GM06990 (cell line): ENCODE measurements at regions not wholly inside any gene's neighbourhood (a gene's known extent, or its start where the extent isn't known, plus 50 kb on each side); places are given as distances from the start of the nearest gene placed in this dataset.

Source experiments
- DNase-seq: peaks from one replicate; pipeline ENCODE4 v3.0.0-alpha.2; 2011; ENCODE audit not compliant: insufficient read length; ENCODE audit errors: extremely low read depth
- H3K27me3 ChIP-seq: replicated peaks from 2 replicates; pipeline ENCODE4 v1.6.0; 2011; ENCODE audit warnings: low read length; ENCODE audit not compliant: control insufficient read depth, insufficient read depth
- H3K36me3 ChIP-seq: 2 replicates; pipeline ENCODE4 v1.5.1; 2011; ENCODE audit warnings: low read length; ENCODE audit not compliant: control insufficient read depth, insufficient read depth
- H3K4me3 ChIP-seq: replicated peaks from 2 replicates; pipeline ENCODE4 v1.5.1; 2011; ENCODE audit warnings: low read depth, mild to moderate bottlenecking, control low read depth, low read length
- CTCF ChIP-seq: IDR thresholded peaks from 2 replicates; pipeline ENCODE4 v1.5.1; 2011; ENCODE audit warnings: low read length, control low read depth, mild to moderate bottlenecking, inconsistent platforms; ENCODE audit not compliant: insufficient read depth, poor library complexity, severe bottlenecking

GRCh38 chr12:24047326-24047725, 97.9 kb upstream of the SOX5 start:
- H3K4me3 ChIP-seq = no peak overlapping the region
- H3K27me3 ChIP-seq = no peaks in the 10 kb centered on the region
- no peaks in the 10 kb centered on the region for H3K36me3 ChIP-seq
- TF ChIP-seq CTCF = no peak
- DNase-seq = no peak

- TF ChIP-seq CTCF = no peak
Observed at GRCh38 chr12:24045816-24046257, 96.4 kb upstream of the SOX5 start.

GRCh38 chr12:24044941-24045703, 95.7 kb upstream of the SOX5 start:
- Histone ChIP-seq H3K4me3 (no peak overlapping the region), H3K36me3 (no peaks in the 10 kb centered on the region), H3K27me3 (no peaks in the 10 kb centered on the region)
- DNase-seq = no peak
- TF ChIP-seq CTCF = no peak

More at GRCh38 chr12:24045816-24046257, 96.4 kb upstream of the SOX5 start:
- Histone ChIP-seq H3K27me3 (no peaks in the 10 kb centered on the region), H3K4me3 (no peak overlapping the region), H3K36me3 (no peaks in the 10 kb centered on the region)
- DNase-seq = no peak

GRCh38 chr12:24042651-24043050, 93.2 kb upstream of the SOX5 start:
- no peak for TF ChIP-seq CTCF
- no peak for DNase-seq
- Histone ChIP-seq H3K36me3 (no peaks in the 10 kb centered on the region), H3K27me3 (no peaks in the 10 kb centered on the region), H3K4me3 (no peak overlapping the region)

GRCh38 chr12:24039113-24039525, 89.6 kb upstream of the SOX5 start:
- Histone ChIP-seq H3K4me3 (no peak overlapping the region), H3K27me3 (no peaks in the 10 kb centered on the region), H3K36me3 (no peaks in the 10 kb centered on the region)
- TF ChIP-seq CTCF = no peak
- DNase-seq = no peak
